Esophagus muscularis mucosa (tissue), 3 donors: ENCODE measurements at regions not wholly inside any gene's neighbourhood (a gene's known extent, or its start where the extent isn't known, plus 50 kb on each side); places are given as distances from the start of the nearest gene placed in this dataset.

Experiments used
- POLR2A ChIP-seq: fragments of 450-650 bp; IDR thresholded peaks from one replicate; pipeline ENCODE4 v1.6.1; 2017; ENCODE audit warnings: antibody characterized with exemption, moderate library complexity, mild to moderate bottlenecking, low read depth
- POLR2AphosphoS5 ChIP-seq, 2 donors: sonication (generic); formaldehyde crosslinking; IDR thresholded peaks; one replicate each; pipeline ENCODE4 v1.6.1; 2017; ENCODE audit warnings: antibody characterized with exemption in 2 of 2
- TF ChIP-seq, protein P1 (sequence below), 3 experiments: fragments of 200-600 bp in 2 of 3; fragments of 450-650 bp in 1 of 3; sonication (generic) in 2 of 3; IDR thresholded peaks; one replicate each; pipeline ENCODE4 v1.5.1; 2017 to 2019; ENCODE audit warnings: antibody characterized with exemption in 3 of 3, mild to moderate bottlenecking in 2 of 3, moderate library complexity in 1 of 3

DNA sequence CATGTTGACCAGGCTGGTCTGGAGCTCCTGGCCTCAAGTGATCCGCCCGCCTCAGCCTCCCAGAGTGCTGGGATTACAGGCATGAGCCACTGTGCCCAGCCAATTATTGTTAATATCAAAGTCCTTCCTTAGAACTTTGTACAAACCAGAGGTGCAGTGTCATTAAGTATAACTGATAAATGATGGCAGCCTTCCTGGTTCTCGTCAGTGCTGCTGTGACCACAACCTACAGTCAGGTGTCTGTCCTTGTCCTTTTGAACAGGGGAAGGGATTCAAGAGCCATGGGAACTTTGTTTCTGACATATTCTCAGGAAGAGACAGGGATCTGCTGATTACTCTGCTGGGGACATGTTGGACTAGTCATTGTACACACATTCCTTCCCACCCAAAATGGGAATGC lies 103.2 kb upstream of the TIAM2 start:
- TF ChIP-seq, protein P1, sequence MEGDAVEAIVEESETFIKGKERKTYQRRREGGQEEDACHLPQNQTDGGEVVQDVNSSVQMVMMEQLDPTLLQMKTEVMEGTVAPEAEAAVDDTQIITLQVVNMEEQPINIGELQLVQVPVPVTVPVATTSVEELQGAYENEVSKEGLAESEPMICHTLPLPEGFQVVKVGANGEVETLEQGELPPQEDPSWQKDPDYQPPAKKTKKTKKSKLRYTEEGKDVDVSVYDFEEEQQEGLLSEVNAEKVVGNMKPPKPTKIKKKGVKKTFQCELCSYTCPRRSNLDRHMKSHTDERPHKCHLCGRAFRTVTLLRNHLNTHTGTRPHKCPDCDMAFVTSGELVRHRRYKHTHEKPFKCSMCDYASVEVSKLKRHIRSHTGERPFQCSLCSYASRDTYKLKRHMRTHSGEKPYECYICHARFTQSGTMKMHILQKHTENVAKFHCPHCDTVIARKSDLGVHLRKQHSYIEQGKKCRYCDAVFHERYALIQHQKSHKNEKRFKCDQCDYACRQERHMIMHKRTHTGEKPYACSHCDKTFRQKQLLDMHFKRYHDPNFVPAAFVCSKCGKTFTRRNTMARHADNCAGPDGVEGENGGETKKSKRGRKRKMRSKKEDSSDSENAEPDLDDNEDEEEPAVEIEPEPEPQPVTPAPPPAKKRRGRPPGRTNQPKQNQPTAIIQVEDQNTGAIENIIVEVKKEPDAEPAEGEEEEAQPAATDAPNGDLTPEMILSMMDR (IDR thresholded peaks at IDR 0.05) = no peak
- TF ChIP-seq POLR2AphosphoS5 (IDR thresholded peaks at IDR 0.05) = no peak
- no peak for TF ChIP-seq POLR2A
